DMS114 treated with DMSO at 0.1 percent for 48 hours (cell line): ENCODE measurements at regions not wholly inside any gene's neighbourhood (a gene's known extent, or its start where the extent isn't known, plus 50 kb on each side); places are given as distances from the start of the nearest gene placed in this dataset.
"Not testable (repeated sequence)": the region's sequence is repeated elsewhere in the genome, so short reads cannot be mapped to it uniquely, and the experiment has no call there.

Experiments
- DNase-seq: peaks from one replicate; lab custom pipeline; 2025; ENCODE audit not compliant: unreplicated experiment; lab: John Stamatoyannopoulos, UW

DNA sequence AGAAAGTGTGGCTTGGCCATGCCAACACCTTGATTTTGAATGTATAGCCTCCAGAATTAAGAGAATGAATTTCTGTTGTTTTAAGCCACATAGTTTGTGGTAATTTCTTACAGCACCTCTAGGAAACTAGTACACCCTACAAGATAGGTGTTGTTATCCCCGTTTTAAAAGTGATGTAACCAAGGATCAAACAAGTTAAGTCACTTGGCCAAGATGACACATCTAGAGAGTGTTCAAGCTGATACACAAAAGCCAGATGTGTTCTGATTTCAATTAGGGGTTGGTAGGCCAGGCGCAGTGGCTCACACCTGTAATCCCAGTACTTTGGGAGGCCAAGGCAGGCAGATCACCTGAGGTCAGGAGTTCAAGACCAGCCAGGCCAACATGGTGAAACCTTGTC lies 396.5 kb upstream of the SOX9 start:
- no peak for DNase-seq

DNA sequence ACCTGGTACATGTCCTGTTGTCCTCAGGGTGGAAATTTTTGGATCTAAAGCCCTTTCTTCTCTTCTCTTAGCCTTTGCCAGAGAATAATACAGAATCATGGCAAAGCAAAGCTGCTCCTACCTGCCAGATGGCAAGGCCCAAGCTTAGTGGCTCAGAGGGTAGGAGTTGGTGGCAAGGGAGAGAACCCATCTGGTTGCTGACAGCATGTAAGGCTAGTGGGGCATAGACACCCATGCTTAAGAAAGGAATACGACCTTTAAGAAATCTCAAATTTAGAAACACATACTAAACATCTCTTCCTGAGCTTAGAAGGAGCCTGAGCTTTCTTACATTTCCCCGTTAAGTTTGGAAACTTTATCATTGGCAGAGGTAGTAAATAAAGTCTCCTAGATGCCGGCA lies 395.0 kb upstream of the SOX9 start:
- no peak for DNase-seq

DNA sequence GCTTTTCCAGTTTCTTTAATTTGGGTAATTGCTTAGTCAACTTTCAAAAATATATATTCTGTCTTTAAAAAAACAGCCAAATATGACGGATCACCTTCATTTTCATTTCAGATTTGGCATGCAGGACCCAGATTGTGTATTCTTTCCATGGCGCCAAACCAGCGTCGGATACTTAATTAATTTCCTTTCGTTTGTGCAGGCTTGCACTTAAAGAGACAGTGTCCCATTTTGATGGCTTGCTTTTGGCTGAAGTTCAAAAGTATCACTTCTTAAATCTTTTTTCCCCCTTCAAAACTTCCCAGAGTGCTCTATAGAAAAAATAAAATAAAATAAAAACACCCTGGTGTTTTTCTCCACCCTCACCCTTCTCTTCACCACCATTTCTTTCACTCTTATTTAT lies 394.5 kb upstream of the SOX9 start:
- DNase-seq, result no peak

DNA sequence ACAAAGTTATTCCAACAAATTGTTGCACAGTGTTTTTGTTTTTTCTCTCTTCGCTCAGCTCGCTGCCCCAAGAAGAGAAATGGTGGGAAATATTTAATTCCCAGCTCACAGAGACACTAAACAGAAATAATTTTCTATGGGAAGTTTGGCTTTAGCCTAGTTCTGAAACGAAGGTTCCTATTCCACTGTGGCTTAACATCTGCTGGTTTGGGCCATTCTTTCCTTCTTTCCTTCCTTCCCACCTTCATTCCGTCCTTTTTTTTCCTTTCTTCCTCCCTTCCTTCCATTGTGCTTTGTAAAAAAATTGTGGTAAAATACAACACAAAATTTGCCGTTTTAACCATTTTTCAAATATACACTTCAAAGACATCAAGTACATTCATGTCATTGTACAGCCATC lies 393.5 kb upstream of the SOX9 start:
- no peak for DNase-seq

DNA sequence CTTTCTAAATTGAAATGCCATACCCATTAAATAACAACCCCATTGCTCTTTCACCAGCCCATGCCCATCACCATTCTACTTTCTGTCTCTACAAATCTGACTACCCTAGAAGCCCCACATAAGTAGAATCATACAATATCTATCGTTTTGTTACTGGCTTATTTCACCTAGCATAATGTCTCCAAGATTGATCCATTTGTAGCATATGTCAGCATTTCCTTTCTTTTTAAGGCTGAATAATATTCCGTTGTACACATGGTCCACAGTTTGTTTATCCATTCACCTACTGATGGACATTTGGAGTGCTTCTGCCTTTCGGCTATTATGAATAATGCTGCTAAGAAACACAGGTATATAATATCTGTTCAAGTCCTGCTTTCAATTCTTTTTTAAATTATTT lies 393.1 kb upstream of the SOX9 start:
- DNase-seq, result no peak

DNA sequence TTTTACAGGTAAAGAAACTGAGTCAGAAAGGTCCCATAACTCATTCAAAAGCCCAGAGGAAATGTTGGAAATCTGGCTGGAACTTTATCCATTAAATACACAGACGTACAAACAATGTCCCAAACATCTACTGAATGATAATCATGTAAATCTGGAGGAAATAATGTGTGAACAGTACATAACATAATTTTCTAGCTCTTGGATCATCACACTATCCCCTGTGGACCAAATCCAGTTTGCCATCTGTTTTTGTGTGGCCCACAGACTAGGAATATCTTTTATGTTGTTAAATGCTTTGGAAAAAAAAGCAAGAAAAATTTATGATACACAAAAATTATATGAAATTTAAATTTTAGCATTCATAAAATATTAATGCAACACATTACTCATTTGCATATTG lies 389.9 kb upstream of the SOX9 start:
- no peak for DNase-seq

DNA sequence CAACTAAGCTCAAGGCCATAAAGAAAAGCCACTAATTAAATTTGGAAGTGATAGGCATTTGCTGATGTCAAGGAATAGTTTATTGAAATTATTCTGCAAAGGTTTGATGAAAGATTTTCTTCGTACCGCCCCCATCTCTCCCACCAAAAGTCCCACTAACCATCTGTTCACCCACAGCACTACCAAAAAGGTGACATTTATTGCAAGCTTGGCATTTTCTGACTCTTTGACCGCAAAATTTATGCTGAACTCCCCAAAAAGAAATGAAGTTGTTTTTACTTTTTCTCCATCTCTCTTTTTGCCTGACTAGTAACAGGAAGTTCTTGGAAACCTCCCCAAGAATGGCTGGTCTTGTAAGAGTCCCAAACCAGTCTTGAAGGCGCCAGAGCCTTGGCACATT lies 384.9 kb upstream of the SOX9 start:
- no peak for DNase-seq

DNA sequence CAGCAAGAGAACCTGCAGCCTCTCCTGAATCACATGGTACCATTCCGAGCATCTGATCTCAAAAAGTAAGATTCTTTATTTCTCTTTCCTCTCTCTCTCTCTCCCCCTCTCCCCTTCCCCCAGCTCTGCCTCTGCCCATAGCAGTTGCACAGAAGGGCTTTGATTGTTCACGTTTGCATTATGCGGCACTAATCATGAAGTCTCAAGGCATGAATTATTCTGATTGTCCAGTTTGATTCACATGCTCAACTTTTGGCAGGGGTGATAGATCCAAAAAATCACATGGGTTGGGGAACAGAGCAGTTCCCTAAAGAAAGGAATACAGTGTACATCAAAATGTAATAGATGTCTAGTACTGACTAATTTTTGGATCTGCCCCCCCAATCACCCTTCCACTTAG lies 380.0 kb upstream of the SOX9 start:
- DNase-seq, result no peak

DNA sequence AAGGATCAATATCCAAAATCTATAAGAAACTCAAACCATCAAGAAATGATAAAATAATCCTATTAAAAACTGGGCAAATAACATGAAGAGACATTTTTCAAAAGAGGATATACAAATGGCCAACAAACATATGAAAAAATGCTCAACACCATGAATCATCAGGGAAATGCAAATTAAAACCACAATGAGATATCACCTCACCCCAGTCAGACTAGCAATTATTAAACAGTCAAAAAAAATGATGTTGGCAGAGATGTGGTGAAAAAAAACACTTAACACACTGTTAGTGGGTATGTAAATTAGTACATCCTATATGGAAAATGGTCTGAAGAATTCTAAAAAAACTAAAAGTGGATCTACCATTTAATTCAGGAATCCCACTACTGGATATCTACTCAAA lies 379.0 kb upstream of the SOX9 start:
- no peak for DNase-seq

DNA sequence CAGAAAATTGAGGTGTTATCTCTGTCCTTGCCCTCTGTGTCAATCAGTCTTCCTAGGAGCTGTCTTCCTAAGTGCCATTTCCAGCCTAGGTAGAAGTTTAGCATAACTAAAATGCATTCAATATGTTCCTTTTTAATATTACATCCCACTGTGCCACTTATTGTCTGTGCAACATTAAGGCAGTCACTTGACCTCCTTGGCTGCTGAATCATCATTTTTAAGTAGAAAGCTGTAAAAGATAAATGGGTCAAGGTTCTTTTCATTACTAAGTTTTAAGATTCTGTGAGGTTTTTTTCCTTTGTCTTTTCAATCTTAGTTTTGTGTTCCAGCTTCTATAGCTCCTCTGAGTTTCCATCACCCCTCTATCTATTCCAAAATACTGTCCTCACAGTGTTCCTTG lies 371.9 kb upstream of the SOX9 start:
- no peak for DNase-seq

DNA sequence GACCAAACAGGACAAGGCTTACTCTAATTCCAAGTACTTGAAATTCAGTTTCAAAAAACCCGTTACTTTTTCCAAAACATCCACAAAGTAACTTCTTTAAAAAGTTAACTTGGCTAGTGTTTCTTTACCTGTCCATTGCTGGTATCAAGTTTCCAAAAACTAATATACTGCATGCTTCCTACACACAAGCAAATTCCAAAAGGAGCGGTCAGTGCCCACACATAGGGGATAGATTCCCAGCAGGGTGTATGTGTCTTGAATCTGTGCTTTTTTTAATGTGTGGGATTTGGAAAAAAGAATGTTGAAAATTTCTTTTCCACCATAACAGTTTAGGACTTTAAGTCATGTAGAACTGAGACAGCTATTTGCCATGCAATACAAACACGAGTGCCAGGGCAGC lies 367.8 kb upstream of the SOX9 start:
- DNase-seq, result no peak

DNA sequence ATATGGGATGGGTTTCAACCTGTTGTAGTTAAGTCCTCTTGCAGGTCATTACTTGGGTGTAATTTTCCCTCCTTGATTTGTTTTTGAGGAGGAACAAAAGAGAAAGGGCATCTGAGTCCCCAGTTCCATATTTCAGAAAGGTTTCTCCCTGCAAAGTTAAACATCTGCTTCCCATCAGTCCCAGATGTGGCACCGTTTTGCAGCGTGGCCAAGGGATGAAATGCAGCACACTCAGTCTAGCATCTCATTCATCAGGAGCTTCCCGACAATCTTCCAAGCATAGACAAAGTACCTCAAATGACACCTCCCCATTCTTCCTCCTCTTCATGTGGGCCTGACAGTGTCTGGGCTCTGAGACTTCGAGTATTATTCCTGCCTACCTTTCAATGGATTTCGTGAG lies 363.7 kb upstream of the SOX9 start:
- DNase-seq, result no peak

DNA sequence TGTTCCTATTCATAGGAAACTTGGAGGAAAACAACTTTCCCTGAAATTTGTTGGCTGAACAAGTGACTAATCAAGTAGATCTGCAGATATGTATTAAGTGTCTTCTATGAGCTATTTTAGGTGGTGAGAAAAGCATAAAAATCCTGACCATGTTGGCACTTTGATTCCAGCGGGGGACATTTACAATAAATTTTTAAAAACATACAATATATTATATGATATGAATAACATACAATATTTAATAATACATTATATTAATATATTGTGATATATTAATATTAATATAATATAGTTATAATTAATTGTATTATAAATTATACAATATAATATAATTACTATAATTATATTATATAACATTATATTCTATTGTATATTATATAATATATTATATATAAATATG lies 362.9 kb upstream of the SOX9 start:
- no peak for DNase-seq

DNA sequence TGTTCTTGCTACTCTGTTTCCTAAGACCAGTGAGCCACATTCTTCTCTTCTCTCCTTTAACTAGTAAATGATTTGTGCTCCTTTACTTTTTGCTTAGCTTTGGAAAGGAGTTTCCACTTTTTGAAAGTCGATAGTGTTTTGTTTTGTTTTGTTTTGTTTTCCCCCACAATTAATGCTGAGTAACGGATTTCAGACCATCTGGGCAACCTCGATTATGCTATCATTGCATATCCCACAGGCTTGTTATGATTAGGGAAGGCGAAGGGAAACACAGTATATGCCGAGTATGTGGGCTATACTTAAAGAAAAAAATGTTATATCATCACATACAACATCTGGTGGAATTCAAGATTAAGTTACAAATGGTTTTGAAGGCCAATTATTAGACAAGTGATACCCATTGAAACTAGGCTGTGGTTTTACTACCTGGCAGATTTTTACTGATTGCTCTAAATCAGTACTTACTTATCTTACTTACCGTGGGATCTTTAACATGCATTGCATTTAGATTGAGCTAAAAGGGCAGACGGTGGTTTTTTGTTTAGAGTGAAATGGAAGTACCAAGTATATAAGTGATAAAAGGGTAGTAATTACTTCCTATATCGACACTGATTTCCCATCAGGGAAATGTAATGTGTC lies 361.3 kb upstream of the SOX9 start:
- DNase-seq, result no peak

DNA sequence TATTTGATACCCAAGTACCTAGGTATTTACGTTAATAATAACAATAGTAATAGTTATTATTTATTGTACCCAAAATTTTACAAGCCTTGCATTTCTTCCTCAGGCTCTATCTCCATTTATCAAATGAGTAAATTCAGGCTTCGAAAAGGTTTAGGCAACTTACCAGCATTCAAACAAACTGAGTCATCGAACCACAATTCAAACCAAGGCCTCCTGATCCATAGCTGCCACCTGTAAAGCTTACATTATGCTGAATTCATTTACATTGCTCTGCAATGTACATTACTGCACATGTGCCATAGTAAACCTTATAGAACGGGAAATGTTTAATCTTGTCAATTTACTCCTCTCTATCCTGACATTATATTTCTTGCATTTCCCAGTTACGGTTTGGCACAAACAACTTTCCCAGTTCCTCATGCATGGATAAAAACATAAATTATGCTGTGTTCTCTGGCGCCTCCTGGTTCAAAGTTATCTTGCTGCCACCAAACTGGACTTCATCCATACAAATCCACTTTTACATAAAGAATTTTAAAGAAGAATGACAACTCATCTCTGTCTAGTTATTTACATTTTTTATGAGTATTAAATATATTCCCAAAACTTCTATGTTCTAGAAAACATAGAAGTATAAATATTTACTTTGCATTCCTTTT lies 360.6 kb upstream of the SOX9 start:
- no peak for DNase-seq

DNA sequence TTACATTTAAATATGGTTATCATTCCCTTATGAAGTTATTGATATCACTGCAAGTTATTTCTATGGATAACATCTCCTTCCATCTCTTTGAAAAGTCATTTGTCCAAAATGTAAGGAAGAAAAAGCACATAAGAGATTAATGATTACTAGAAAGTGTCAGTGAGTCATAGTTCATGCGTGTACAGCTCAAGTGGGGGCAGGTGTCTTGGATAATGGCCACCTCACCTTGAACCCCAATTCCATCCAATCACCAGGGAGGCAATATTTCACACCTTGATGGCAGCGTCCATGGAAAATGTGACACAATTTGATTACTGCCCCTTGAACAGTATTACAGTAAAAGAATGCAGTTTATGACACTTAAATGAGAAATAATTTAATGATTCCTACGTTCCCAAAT lies 358.3 kb upstream of the SOX9 start:
- no peak for DNase-seq

DNA sequence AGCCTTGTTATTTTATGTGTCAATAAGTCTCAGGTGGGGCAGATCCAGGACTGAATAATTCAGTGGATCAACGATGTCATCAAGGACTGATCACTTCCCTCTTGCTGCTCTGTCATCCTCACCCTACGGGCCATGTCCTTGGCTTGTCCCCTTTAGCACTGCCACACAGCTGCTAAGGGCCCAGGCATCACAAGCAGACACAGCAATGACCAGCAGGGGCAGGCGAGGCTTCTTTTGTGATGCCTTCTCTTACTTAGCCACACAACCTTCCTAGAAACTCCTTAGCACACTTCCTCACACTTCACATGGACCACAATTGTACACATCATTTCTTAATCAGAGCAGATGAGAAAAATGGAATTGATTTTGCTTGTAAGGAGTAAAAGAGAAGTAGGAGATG lies 356.3 kb upstream of the SOX9 start:
- DNase-seq, result no peak

DNA sequence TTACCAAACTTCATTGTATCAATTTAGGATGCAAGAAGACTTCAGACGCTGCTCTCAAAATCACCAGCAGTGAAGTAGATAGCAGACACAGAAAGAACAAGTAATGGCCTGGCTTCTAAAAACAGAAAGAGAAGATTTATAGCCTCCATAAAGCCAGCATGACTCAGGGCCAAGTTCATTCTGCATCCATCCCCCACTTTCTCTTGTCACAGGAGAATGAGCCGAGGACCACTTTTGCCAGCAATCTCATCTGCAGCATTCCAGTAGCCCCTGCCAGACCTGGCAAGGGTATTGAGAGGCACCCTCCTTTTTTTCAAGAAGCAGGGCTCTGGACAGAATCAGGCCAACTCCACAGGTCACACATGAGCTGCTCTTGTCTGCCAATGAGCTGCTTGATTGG lies 355.4 kb upstream of the SOX9 start:
- DNase-seq, result no peak

DNA sequence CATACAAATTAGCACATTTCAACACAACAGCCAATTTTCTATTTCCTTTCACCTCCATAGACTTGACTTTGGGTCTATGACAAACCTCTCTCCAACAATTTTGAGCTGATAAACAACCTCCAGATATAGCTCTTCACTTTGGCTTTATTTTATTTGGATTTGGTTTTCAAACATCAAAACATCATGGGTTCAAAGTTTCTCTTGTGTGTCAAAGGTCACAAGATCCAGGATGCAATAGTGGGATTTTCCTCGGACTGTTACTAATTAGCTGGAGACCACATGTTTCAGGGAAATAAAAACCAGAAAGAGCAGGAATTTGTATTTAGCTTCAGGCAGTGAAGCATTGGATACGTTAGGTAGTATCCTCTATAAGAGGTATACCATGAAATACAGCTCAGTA lies 351.0 kb upstream of the SOX9 start:
- DNase-seq, result no peak

DNA sequence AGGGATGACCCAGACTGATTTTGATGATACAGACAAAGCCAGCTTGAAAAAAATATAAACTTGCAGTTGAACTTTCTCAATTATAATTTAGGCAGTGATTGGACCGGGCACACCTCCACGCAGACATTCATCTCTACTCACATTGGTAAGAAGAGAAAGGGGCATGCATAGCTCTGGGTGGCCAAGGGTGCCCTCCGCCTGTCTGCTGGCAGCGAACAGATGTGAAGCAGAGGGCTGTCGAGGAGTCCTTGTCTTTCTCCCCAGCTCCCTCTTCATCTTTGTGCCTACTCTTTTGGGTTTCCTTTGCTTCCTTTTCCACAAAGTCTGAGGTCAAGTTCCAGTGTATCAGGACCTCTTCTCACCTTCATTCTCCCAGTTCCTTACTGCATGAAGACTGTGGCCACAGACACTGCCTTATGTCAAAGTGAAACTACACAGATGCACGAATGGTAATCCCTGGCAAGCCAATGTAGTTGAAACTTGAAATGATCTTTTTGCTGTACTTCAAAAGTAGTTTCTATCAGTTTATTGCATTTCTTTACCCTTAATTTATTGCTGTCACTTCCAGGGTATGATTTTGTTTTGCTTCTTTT lies 343.7 kb upstream of the SOX9 start:
- no peak for DNase-seq

DNA sequence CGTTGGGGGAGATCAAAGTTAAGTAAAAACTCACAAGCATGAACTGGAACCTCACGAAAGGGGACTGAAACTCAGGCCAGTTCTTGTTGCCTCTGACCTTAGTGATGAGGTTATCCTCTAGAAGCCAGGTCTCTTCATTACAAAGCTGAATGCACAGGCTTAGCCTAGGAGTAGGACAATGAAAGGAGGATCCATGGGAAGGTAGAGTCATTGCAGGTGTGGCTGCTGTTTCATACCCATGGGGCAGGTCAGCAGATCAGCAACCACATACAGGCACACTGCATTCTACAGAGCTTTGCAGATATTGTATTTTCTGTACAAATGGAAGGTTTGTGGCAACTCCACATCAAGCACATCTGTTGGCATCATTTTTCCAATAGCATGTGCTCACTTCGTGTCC lies 341.3 kb upstream of the SOX9 start:
- no peak for DNase-seq

DNA sequence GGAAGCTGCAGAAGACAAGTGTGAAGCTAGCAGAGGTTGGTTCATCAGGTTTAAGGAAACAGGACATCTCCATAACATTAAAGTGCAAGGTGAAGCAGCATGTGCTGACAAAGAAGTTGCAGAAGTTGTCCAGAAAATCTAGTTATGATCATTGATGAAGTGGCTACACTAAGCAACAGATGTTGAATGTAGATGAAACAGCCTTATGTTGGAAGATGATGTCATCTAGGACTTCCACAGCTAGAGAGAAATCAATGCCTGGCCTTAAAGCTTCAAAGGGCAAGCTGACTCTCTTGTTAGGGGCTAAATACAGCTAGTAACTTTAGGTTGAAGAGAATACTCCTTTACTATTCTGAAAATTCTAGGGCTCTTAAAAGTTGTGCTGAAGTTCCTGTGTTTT lies 340.2 kb upstream of the SOX9 start:
- no peak for DNase-seq

DNA sequence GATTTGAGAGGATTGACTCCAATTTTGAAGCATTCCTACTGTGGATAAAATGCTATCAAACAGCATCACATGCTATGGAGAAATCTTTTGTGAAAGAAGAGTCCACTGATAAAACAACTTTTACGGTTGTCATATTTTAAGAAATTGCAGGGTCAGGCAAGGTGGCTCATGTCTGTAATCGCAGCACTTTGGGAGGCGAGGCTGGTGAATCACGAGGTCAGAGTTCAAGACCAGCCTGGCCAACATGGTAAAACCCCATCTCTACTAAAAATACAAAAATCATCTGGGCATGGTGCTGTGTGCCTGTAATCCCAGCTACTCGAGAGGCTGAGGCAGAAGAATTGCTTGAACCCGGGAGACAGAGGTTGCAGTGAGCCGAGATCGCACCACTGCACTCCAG lies 338.8 kb upstream of the SOX9 start:
- not testable (repeated sequence) for DNase-seq
